ENCODE measurements at regions not wholly inside any gene's neighbourhood (a gene's known extent, or its start where the extent isn't known, plus 50 kb on each side); places are given as distances from the start of the nearest gene placed in this dataset.

DNA sequence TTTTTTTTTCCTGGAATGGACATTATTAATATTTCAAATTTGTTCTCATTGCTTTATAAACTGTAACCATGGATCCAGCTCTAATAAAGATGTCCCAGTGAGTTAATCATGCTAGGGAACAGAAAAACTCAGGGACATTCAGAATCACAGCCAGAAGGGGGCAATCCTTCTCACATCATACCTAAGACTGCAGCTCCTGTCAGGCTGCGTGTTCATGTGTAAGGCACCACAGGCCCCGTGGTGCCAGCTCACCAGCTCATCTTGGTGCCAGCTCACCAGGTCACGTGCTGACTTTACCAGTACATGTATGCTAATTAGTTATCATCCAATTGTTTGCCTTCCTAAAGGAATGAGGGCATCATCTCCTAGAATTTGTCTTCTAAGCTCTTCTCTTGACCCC is 84.7 kb upstream of the NEDD4L start (continued):
- TF ChIP-seq, protein P1, sequence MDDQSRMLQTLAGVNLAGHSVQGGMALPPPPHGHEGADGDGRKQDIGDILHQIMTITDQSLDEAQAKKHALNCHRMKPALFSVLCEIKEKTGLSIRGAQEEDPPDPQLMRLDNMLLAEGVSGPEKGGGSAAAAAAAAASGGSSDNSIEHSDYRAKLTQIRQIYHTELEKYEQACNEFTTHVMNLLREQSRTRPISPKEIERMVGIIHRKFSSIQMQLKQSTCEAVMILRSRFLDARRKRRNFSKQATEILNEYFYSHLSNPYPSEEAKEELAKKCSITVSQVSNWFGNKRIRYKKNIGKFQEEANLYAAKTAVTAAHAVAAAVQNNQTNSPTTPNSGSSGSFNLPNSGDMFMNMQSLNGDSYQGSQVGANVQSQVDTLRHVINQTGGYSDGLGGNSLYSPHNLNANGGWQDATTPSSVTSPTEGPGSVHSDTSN (IDR thresholded peaks at IDR 0.05): no peak
- TF ChIP-seq HEYL (CRISPR knock-in tag; IDR thresholded peaks at IDR 0.05): no peak
- TF ChIP-seq, protein P2, sequence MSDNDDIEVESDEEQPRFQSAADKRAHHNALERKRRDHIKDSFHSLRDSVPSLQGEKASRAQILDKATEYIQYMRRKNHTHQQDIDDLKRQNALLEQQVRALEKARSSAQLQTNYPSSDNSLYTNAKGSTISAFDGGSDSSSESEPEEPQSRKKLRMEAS (IDR thresholded peaks at IDR 0.05): peak; percentile 42; the same call in 1 of the 2 replicates
- TF ChIP-seq CBX8 (IDR thresholded peaks at IDR 0.05): no peak
- no peak for TF ChIP-seq TFCP2L1 (CRISPR knock-in tag; IDR thresholded peaks at IDR 0.05)
- no peak for TF ChIP-seq POLR2A (IDR thresholded peaks at IDR 0.05; ENCODE audit: low read length)
- TF ChIP-seq, protein P3, sequence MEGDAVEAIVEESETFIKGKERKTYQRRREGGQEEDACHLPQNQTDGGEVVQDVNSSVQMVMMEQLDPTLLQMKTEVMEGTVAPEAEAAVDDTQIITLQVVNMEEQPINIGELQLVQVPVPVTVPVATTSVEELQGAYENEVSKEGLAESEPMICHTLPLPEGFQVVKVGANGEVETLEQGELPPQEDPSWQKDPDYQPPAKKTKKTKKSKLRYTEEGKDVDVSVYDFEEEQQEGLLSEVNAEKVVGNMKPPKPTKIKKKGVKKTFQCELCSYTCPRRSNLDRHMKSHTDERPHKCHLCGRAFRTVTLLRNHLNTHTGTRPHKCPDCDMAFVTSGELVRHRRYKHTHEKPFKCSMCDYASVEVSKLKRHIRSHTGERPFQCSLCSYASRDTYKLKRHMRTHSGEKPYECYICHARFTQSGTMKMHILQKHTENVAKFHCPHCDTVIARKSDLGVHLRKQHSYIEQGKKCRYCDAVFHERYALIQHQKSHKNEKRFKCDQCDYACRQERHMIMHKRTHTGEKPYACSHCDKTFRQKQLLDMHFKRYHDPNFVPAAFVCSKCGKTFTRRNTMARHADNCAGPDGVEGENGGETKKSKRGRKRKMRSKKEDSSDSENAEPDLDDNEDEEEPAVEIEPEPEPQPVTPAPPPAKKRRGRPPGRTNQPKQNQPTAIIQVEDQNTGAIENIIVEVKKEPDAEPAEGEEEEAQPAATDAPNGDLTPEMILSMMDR (IDR thresholded peaks at IDR 0.05): peak; percentile 56
- no peak for TF ChIP-seq MAZ (IDR thresholded peaks at IDR 0.05; ENCODE audit: borderline replicate concordance, low read depth, low read length)
- no peak for TF ChIP-seq ZSCAN20 (CRISPR knock-in tag; IDR thresholded peaks at IDR 0.05)
- no peak for TF ChIP-seq CHD4 (IDR thresholded peaks at IDR 0.05; ENCODE audit: borderline replicate concordance)
- no peak for TF ChIP-seq FOSB (CRISPR knock-in tag; IDR thresholded peaks at IDR 0.05)
- no peak for TF ChIP-seq NPAS2 (CRISPR knock-in tag; IDR thresholded peaks at IDR 0.05; ENCODE audit: borderline replicate concordance)

DNA sequence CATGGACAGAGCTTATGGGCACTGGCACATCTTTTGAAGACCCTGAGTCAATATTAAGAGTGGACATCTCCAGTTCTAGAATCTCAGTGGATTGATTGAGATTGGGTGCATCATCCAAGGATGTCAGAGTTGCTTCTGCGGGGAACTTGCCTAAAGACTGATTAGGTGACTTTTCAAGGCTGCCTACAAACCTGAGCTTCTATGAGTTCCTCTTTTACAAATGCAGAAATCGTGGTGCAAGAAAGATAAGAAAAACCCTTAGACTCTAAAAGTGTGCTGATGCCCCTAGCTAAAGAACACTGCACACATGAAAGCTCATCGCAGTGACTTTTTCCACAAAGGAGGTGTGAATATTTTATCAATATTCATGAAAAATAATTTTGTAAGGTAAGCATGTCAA is 86.8 kb upstream of the NEDD4L start:
- Histone ChIP-seq H3K9me3 (no peaks in the 10 kb centered on the region), H3K27ac (no peak overlapping the region), H3K4me3 (no peak overlapping the region), H3K4me2 (no peak overlapping the region), H3K4me1 (peaks cover 9% of the 10 kb centered on the region; the same call in 1 of the 3 replicates)
- CTCF ChIA-PET: interaction anchor here (1.2 to 2.1 kb wide), 4 partner anchors 10 to 177 kb away, joined by 3 to 8 read pairs (median 4); partner anchors contain the start of gene NEDD4L
- WGBS (ENCODE audit: missing lambda C conversion rate): 68% methylated on average over 3 of the region's 3 CpGs
- ATAC-seq (no peak), FAIRE-seq (no peak), DNase-seq (ENCODE audit: low read depth in 1 of 2, low spot score in 1 of 2) (no peak)
- TF ChIP-seq JUN (IDR thresholded peaks at IDR 0.05) (no peak), KDM5A (IDR thresholded peaks at IDR 0.05) (no peak), ZC3H11A (IDR thresholded peaks at IDR 0.05) (no peak), CBX2 (IDR thresholded peaks at IDR 0.05; ENCODE audit: borderline replicate concordance, low read depth) (no peak), ESRRA (IDR thresholded peaks at IDR 0.05; ENCODE audit: borderline replicate concordance, low read length) (no peak)
- TF ChIP-seq, protein P4, sequence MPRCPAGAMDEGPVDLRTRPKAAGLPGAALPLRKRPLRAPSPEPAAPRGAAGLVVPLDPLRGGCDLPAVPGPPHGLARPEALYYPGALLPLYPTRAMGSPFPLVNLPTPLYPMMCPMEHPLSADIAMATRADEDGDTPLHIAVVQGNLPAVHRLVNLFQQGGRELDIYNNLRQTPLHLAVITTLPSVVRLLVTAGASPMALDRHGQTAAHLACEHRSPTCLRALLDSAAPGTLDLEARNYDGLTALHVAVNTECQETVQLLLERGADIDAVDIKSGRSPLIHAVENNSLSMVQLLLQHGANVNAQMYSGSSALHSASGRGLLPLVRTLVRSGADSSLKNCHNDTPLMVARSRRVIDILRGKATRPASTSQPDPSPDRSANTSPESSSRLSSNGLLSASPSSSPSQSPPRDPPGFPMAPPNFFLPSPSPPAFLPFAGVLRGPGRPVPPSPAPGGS (IDR thresholded peaks at IDR 0.05): no peak
- POLR2A ChIA-PET: no interaction called here

DNA sequence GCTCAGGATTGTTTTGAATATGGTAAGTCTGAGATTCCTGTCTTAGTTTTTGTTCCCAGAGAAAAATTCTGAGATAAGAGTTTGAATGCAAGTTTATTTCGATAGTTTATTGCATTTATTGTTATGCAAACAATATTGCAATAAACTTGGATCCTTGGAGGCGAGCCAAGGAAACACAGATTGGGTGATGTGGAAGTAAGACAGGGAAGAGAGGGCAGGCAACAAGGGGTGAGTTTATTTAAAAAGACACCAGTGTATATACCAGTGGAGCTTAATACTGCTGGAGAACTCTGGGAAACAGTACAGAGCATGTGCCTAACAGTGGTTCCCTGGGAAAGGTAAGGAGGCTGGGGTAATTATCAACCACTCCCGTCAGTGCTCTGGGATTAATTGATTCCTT is 87.5 kb upstream of the NEDD4L start:
- POLR2A ChIA-PET: no interaction called here
- CTCF ChIA-PET: interaction anchor here (1.2 to 2.1 kb wide), 4 partner anchors 9 to 177 kb away, joined by 3 to 8 read pairs (median 4); partner anchors contain the start of gene NEDD4L
- Histone ChIP-seq H3K4me3 (no peak overlapping the region), H3K4me2 (no peak overlapping the region), H3K9me3 (no peaks in the 10 kb centered on the region), H3K4me1 (peaks cover 3% of the 10 kb centered on the region; the same call in 1 of the 3 replicates), H3K27ac (peak overlapping the region in 1 of 2 experiments; percentile 30; a peak in 1 of 6 replicates)
- FAIRE-seq (no peak), ATAC-seq (no peak), DNase-seq (ENCODE audit: low read depth in 1 of 2, low spot score in 1 of 2) (no peak)
- TF ChIP-seq HEYL (CRISPR knock-in tag; IDR thresholded peaks at IDR 0.05): no peak
- TF ChIP-seq EHMT2 (IDR thresholded peaks at IDR 0.05; ENCODE audit: low read depth): no peak
- no peak for TF ChIP-seq HOXB5 (CRISPR knock-in tag; IDR thresholded peaks at IDR 0.05)
- TF ChIP-seq NFE2L2 (conservative IDR thresholded peaks at IDR 0.05; ENCODE audit: low read length): no peak
- TF ChIP-seq, protein P5, sequence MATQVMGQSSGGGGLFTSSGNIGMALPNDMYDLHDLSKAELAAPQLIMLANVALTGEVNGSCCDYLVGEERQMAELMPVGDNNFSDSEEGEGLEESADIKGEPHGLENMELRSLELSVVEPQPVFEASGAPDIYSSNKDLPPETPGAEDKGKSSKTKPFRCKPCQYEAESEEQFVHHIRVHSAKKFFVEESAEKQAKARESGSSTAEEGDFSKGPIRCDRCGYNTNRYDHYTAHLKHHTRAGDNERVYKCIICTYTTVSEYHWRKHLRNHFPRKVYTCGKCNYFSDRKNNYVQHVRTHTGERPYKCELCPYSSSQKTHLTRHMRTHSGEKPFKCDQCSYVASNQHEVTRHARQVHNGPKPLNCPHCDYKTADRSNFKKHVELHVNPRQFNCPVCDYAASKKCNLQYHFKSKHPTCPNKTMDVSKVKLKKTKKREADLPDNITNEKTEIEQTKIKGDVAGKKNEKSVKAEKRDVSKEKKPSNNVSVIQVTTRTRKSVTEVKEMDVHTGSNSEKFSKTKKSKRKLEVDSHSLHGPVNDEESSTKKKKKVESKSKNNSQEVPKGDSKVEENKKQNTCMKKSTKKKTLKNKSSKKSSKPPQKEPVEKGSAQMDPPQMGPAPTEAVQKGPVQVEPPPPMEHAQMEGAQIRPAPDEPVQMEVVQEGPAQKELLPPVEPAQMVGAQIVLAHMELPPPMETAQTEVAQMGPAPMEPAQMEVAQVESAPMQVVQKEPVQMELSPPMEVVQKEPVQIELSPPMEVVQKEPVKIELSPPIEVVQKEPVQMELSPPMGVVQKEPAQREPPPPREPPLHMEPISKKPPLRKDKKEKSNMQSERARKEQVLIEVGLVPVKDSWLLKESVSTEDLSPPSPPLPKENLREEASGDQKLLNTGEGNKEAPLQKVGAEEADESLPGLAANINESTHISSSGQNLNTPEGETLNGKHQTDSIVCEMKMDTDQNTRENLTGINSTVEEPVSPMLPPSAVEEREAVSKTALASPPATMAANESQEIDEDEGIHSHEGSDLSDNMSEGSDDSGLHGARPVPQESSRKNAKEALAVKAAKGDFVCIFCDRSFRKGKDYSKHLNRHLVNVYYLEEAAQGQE (IDR thresholded peaks at IDR 0.05): no peak
- TF ChIP-seq HDAC2 (IDR thresholded peaks at IDR 0.05): no peak
- WGBS (ENCODE audit: missing lambda C conversion rate): 50% methylated on average over 3 of the region's 3 CpGs

All from A549 (cell line).